K562 (cell line): ENCODE measurements at regions not wholly inside any gene's neighbourhood (a gene's known extent, or its start where the extent isn't known, plus 50 kb on each side); places are given as distances from the start of the nearest gene placed in this dataset.

ENCODE experiments used
- ARID1B ChIP-seq: fragments of 450-650 bp; IDR thresholded peaks from 2 replicates; pipeline ENCODE4 v1.6.1; 2016; ENCODE audit warnings: antibody characterized with exemption, mild to moderate bottlenecking, inconsistent platforms
- BACH1 ChIP-seq: fragments of 200-800 bp; sonication (Bioruptor generic); IDR thresholded peaks from 2 replicates; pipeline ENCODE4 v1.6.1; 2016; ENCODE audit warnings: missing genetic modification characterization, missing compliant biosample characterization
- CREB3L1 ChIP-seq: fragments of 450-650 bp; IDR thresholded peaks from 2 replicates; pipeline ENCODE4 v1.6.1; 2014; ENCODE audit warnings: low read depth, mild to moderate bottlenecking, moderate library complexity, borderline replicate concordance
- CXXC5 ChIP-seq: fragments of 250-450 bp; sonication (Bioruptor Pico); IDR thresholded peaks from 2 replicates; pipeline ENCODE4 v1.8.0; 2022; ENCODE audit warnings: inconsistent platforms, mild to moderate bottlenecking, moderate library complexity
- ELK1 ChIP-seq: sonication (generic); formaldehyde crosslinking; IDR thresholded peaks from 2 replicates; pipeline ENCODE4 v1.8.1; 2022; ENCODE audit warnings: missing genetic modification reagents
- FOXA3 ChIP-seq, 2 experiments: fragments of 450-650 bp in 1 of 2; sonication (generic) in 1 of 2; formaldehyde crosslinking; IDR thresholded peaks in 1 of 2; conservative IDR thresholded peaks in 1 of 2; 2 replicates each; pipeline versions ENCODE4 v1.4.0 to v1.8.0; 2020 to 2022; ENCODE audit warnings: mild to moderate bottlenecking in 2 of 2, missing genetic modification reagents in 1 of 2
- GABPB1 ChIP-seq: sonication (generic); formaldehyde crosslinking; IDR thresholded peaks from 2 replicates; pipeline ENCODE4 v1.8.0; 2022; ENCODE audit warnings: mild to moderate bottlenecking, missing genetic modification reagents
- HINFP ChIP-seq: fragments of 450-650 bp; conservative IDR thresholded peaks from 2 replicates; pipeline ENCODE4 v1.6.1; 2016; ENCODE audit warnings: missing genetic modification characterization, low read depth, mild to moderate bottlenecking, control low read depth, missing compliant biosample characterization
- KDM2B ChIP-seq: fragments of 250-450 bp; sonication (Bioruptor Pico); IDR thresholded peaks from 2 replicates; pipeline ENCODE4 v1.8.0; 2021; ENCODE audit warnings: mild to moderate bottlenecking, moderate library complexity
- LCOR ChIP-seq: sonication (generic); formaldehyde crosslinking; IDR thresholded peaks from 2 replicates; pipeline ENCODE4 v1.8.0; 2022; ENCODE audit warnings: mild to moderate bottlenecking, missing genetic modification reagents
- MCM3 ChIP-seq: fragments of 450-650 bp; IDR thresholded peaks from 2 replicates; pipeline ENCODE4 v1.6.1; 2016
- MTA2 ChIP-seq: fragments of 450-650 bp; IDR thresholded peaks from 2 replicates; pipeline ENCODE4 v1.6.1; 2016; ENCODE audit warnings: low read depth
- NR4A1 ChIP-seq, 2 experiments: fragments of 250-450 bp in 1 of 2; fragments of 450-650 bp in 1 of 2; sonication (Bioruptor Pico) in 1 of 2; IDR thresholded peaks; 2 replicates each; pipeline versions ENCODE4 v1.4.0 to v1.6.1; 2016 to 2020; ENCODE audit warnings: mild to moderate bottlenecking in 2 of 2, missing compliant biosample characterization in 1 of 2, missing genetic modification characterization in 1 of 2, moderate library complexity in 1 of 2
- PATZ1 ChIP-seq: fragments of 250-450 bp; sonication (Bioruptor Pico); IDR thresholded peaks from 2 replicates; pipeline ENCODE4 v1.5.0; 2020; ENCODE audit warnings: mild to moderate bottlenecking, borderline replicate concordance
- PHB2 ChIP-seq: fragments of 450-650 bp; IDR thresholded peaks from 2 replicates; pipeline ENCODE4 v1.6.1; 2017; ENCODE audit warnings: low read depth
- POLR2H ChIP-seq: IDR thresholded peaks from 2 replicates; pipeline ENCODE4 v1.6.1; 2016; ENCODE audit warnings: missing genetic modification characterization, low read depth, mild to moderate bottlenecking, control low read depth, missing compliant biosample characterization, moderate library complexity
- SETDB1 ChIP-seq: IDR thresholded peaks from one replicate; pipeline ENCODE4 v1.6.1; 2012; ENCODE audit warnings: low read length, control low read depth, inconsistent platforms
- SRF ChIP-seq, 2 experiments: fragments of 250-450, 450-650 bp in 1 of 2; sonication (Bioruptor Pico) in 1 of 2; sonication (generic) in 1 of 2; formaldehyde crosslinking; IDR thresholded peaks; 2 replicates each; pipeline versions ENCODE4 v1.5.0 to v1.5.1; 2020 to 2022; ENCODE audit warnings: mild to moderate bottlenecking in 1 of 2, missing genetic modification reagents in 1 of 2
- USF1 ChIP-seq: sonication (generic); formaldehyde crosslinking; IDR thresholded peaks from 2 replicates; pipeline ENCODE4 v1.9.0; 2022; ENCODE audit warnings: mild to moderate bottlenecking, missing genetic modification reagents
- ZNF12 ChIP-seq: sonication (generic); formaldehyde crosslinking; IDR thresholded peaks from 2 replicates; pipeline ENCODE4 v1.4.0; 2020; ENCODE audit warnings: mild to moderate bottlenecking, missing genetic modification reagents
- ZNF41 ChIP-seq: fragments of 250-450 bp; sonication (Bioruptor Pico); conservative IDR thresholded peaks from 2 replicates; pipeline ENCODE4 v1.4.0; 2020; ENCODE audit warnings: mild to moderate bottlenecking

- TF ChIP-seq CREB3L1, result no peak
- no peak for TF ChIP-seq SRF (CRISPR knock-in tag; IDR thresholded peaks at IDR 0.05)
- TF ChIP-seq PATZ1, result no peak
- no peak for TF ChIP-seq ZNF12
- TF ChIP-seq HINFP, result 0 out of 2 replicates have a peak, but pooled peaks have one; percentile 20
- no peak for TF ChIP-seq FOXA3 (CRISPR knock-in tag; conservative IDR thresholded peaks at IDR 0.05 in 1 of 2, IDR thresholded peaks at IDR 0.05 in 1 of 2)
- no peak for TF ChIP-seq CXXC5
- TF ChIP-seq LCOR (CRISPR knock-in tag), result no peak
- TF ChIP-seq POLR2H (tag), result 0 out of 2 replicates have a peak, but pooled peaks have one; percentile 19
- no peak; the same call in 1 of the 2 replicates for TF ChIP-seq BACH1 (tag)
- no peak for TF ChIP-seq SETDB1
- TF ChIP-seq ZNF41 (CRISPR knock-in tag), result no peak
- no peak for TF ChIP-seq ELK1 (CRISPR knock-in tag)
- TF ChIP-seq MTA2, result no peak
- TF ChIP-seq GABPB1 (CRISPR knock-in tag), result no peak
- TF ChIP-seq USF1 (CRISPR knock-in tag), result no peak
- no peak for TF ChIP-seq KDM2B (CRISPR knock-in tag)
- no peak for TF ChIP-seq MCM3
- no peak for TF ChIP-seq PHB2
- no peak for TF ChIP-seq NR4A1 (CRISPR knock-in tag; IDR thresholded peaks at IDR 0.05)
- no peak for TF ChIP-seq NR4A1 (tag; IDR thresholded peaks at IDR 0.05)
- TF ChIP-seq ARID1B, result no peak; the same call in 1 of the 2 replicates
These were observed 79.7 kb upstream of the MBOAT1 start (continued) for GRCh38 chr6:20291764-20292580.
